ENCODE measurements at regions not wholly inside any gene's neighbourhood (a gene's known extent, or its start where the extent isn't known, plus 50 kb on each side); places are given as distances from the start of the nearest gene placed in this dataset.

GRCh38 chr10:62710182-62710581 is 94.3 kb upstream of the ADO start:
- H3K36me3 Mint-ChIP-seq (ENCODE audit: insufficient read depth in 1 of 3, low read depth in 3 of 3), result no peaks in the 10 kb centered on the region
- H3K4ac ChIP-seq (ENCODE audit: low read depth, low read length), result no peak overlapping the region
- no peak overlapping the region for H2BK12ac ChIP-seq (ENCODE audit: insufficient read length, low read depth, low read length)
- no peak overlapping the region for H3K4me2 ChIP-seq (ENCODE audit: insufficient read depth, insufficient read length, low read length)
- no CpG with 5 or more reads among the region's 4 CpGs for WGBS (ENCODE audit: extremely low coverage, insufficient read length, low lambda C conversion rate)
- H2BK15ac ChIP-seq (ENCODE audit: low read depth, low read length), result no peak overlapping the region
- H3K23me2 ChIP-seq (ENCODE audit: insufficient read length, low read depth, low read length, poor library complexity, severe bottlenecking), result no peaks in the 10 kb centered on the region
- DNase-seq, result no peak
- no peak overlapping the region for H3K27ac Mint-ChIP-seq
- no peak overlapping the region for H3K27ac ChIP-seq (ENCODE audit: insufficient read length, low read depth, low read length)
- H3K27me3 Mint-ChIP-seq (ENCODE audit: low read depth), result no peaks in the 10 kb centered on the region
- H3K4me1 ChIP-seq (ENCODE audit: insufficient read depth, low read length), result no peaks in the 10 kb centered on the region
- H4K91ac ChIP-seq (ENCODE audit: insufficient read length, low read depth, low read length), result no peak overlapping the region
- H3K4me3 Mint-ChIP-seq, result no peak overlapping the region
- no peak overlapping the region for H3K23ac ChIP-seq (ENCODE audit: insufficient read length, low read depth, low read length)
- no peak overlapping the region for H4K5ac ChIP-seq (ENCODE audit: insufficient read length, low read depth, low read length)
- no peak overlapping the region for H4K8ac ChIP-seq (replicated peaks; ENCODE audit: insufficient read length, low read depth, low read length)
- H2BK120ac ChIP-seq (ENCODE audit: low read depth, low read length, poor library complexity, severe bottlenecking), result no peak overlapping the region
- H3K4me1 Mint-ChIP-seq, result no peaks in the 10 kb centered on the region
- no peak overlapping the region for H2BK5ac ChIP-seq (ENCODE audit: insufficient read length, low read length)
- H3K18ac ChIP-seq (ENCODE audit: insufficient read length, low read depth, low read length), result no peak overlapping the region
- no peak overlapping the region for H3K9ac ChIP-seq (ENCODE audit: extremely low read depth, insufficient read length, low read length)
- H3T11ph ChIP-seq (ENCODE audit: low read length), result no peak overlapping the region
- no peak overlapping the region for H2AFZ ChIP-seq (ENCODE audit: low read length)
- no peak overlapping the region for H3K14ac ChIP-seq (ENCODE audit: insufficient read depth, low read length)
- H2BK20ac ChIP-seq (ENCODE audit: low read depth, low read length, poor library complexity, severe bottlenecking), result no peak overlapping the region
- H3K79me1 ChIP-seq (ENCODE audit: insufficient read depth, low read depth, low read length, poor library complexity, severe bottlenecking), result no peaks in the 10 kb centered on the region
- H3K79me2 ChIP-seq (ENCODE audit: insufficient read depth, low read length), result no peaks in the 10 kb centered on the region
- H3K9me3 ChIP-seq (ENCODE audit: control insufficient read depth, low read depth, low read length), result no peaks in the 10 kb centered on the region
- no peaks in the 10 kb centered on the region for H4K20me1 ChIP-seq (ENCODE audit: control insufficient read depth, insufficient read depth, insufficient read length)
- TF ChIP-seq CTCF (conservative IDR thresholded peaks at IDR 0.05), result no peak
- no peaks in the 10 kb centered on the region; a peak in 2 of 5 replicates for H3K9me3 Mint-ChIP-seq
- H2AK5ac ChIP-seq (ENCODE audit: insufficient read length, low read length), result no peak overlapping the region
- no peak overlapping the region for H3K56ac ChIP-seq (ENCODE audit: insufficient read length, low read depth, low read length)
- H3K27me3 ChIP-seq (ENCODE audit: insufficient read depth, low read length), result no peaks in the 10 kb centered on the region

Measured in H9 (cell line).